ENCODE measurements at regions not wholly inside any gene's neighbourhood (a gene's known extent, or its start where the extent isn't known, plus 50 kb on each side); places are given as distances from the start of the nearest gene placed in this dataset.
"Not testable (repeated sequence)": the region's sequence is repeated elsewhere in the genome, so short reads cannot be mapped to it uniquely, and the experiment has no call there.

DNA sequence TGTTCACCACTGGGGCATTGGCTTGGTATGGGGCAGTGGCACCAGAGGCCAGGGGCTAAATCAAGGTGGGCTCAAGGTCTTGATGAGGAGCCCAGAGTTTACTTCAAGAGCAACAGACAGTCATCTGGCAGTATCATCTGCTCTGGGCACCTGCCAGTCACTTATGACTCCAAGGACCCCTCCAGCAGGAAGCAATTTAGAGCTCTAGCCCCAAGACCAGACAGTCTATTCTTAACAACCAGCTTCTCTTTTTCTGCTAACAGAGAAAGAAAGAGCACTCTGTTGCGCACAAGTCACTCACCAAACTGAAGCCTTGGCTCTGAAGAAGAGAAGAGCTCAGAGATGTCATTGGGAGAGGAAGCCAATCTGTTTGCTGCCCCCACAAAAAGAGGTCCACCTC is 309.2 kb downstream of the HS3ST1 start:
- DNase-seq: no peak

DNA sequence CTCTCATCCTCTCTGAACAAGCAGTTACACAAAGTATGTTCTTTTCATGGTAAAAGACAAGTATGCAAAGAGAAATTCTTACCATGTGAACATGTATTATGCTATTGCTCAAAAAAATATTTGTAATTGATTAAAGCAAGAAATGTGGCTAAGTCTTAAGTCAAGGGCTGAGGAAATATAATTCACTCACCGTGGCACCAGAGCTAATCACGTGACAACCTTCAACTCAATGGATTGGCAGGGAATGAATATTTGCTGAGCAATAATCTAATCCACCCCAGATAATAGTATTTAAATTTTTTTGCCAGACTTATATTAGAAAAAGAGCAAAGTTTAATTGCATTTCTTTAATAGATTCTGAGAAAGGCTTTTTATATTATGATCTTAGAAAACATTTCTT is 310.2 kb downstream of the HS3ST1 start:
- no peak for DNase-seq

DNA sequence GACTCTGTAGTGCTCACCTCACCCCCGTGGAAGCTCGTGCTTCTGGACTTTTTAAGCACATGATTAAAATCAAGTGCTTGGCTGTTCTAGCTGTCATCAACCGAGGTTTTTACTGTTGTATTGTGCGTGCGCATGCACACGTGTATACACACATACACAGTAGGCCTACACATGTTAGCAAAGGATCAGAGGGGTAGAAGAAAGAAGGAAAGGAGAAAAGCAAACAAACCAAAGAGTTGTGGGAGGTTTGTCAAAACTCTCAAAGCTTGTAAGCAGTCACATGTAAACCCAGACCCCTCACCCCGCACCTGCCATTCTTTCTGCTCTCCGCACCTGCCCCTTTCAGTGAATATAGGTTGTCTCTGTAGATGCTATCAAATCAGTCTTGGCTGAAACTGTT is 311.8 kb downstream of the HS3ST1 start:
- no peak for DNase-seq

DNA sequence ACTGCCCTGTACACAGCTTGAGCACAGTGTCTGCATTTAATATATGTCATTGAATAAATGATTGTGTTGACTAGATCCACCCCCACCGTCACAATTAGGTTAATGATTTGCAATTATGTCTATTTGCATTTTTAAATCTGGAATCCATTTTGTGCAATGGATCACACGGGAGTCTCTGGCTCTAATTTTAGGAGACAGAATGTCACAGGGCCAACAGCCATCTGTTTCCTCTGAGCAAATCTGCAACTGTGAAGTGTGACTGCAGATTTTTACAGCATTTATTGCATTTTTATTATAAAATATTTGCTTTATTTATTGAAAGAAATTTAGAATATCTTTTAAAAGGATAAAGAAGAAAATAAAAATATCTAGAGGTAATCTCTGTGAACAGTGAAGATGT is 316.8 kb downstream of the HS3ST1 start:
- DNase-seq: no peak

DNA sequence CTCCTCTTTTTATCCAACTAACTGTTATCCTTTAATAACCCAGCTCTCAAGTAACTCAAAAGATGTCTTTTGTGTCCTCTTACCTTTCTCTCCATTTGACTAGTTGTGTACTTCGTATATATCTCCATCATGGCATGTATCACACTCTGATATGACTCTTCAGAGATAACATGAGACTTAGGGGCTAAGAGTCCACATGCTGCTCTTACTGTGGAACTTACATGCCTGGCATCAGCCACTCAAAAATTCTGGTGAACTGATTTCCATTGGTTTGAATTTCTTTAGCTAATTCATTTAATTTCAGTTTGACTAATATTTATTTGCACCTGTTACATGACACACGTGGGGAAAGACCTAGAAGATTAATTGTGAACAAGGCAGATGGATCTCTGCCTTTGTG is 317.3 kb downstream of the HS3ST1 start:
- DNase-seq: no peak

DNA sequence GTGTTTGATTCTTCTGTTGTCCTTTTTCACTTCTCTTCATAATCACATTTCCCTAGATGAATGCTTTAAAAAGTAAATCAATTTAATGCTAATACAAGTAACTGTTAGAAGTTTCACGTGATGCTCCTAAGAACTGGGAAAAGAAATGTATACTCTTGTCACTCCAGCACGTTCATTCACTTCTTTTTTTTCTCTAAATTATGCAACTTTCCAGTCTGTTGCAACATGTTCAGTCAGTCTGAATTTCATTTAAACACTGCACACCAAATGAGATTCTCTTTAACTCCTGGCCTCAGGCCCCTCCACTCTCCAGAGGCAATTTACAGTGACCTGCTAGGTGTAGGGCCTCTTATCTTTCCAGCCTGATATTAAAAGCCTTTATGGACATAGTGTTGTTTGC is 321.9 kb downstream of the HS3ST1 start:
- no peak for DNase-seq

DNA sequence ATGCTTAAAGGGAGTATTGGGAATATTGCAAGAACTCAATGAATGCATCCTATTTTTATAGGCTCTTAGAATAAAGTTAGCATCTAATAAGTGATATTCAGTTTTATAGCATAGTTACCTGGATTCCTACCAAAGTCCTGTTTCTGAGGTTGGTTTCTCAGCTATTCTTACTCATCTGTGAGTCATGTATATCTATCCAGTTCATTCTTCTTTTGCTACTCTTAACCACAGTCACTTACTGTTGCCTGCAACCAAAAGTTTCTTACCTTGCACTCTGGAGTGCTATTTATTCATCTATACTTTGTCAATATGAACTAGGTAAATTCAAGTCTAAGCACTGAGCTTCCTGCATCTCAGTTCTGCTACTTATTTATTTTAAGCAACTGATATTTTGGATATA is 322.5 kb downstream of the HS3ST1 start:
- DNase-seq: no peak

DNA sequence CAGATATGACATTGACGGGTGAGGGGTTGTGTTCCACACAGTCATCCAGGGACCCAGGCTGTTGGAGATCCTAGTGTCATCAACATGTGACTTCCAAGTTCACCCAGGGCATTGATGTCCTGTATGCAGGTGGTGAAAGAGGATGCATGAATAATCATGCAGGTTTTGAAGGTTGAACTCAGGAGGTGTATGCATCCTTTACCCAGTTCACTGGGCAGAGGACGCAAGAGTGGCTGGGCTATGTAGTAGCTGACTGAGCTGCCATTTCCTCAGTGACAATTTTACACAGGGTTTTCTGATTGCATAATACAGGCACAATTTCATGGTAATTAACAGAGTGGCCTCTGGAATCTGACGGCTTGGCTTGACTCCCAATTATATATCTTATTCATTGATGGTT is 323.0 kb downstream of the HS3ST1 start:
- peak; percentile 4 for DNase-seq

DNA sequence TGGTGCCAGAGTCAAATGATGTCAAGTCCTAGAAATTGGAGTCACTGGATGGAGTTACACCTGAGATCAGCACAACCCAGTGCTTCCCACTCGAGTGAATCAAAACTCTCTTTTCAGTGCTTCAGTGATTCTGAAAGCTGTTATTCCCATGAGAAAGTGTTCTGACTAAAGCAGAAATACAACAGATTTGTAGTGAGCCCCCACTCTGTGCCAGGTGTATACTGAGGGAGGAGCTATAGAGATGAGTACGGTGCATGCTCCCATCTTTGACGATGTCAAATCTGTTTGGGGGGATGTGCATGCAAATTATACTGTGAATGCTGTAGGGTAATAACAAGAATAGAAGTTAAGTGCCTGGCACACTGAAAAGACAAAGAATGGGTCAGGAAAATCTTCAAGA is 330.2 kb downstream of the HS3ST1 start:
- DNase-seq: no peak

DNA sequence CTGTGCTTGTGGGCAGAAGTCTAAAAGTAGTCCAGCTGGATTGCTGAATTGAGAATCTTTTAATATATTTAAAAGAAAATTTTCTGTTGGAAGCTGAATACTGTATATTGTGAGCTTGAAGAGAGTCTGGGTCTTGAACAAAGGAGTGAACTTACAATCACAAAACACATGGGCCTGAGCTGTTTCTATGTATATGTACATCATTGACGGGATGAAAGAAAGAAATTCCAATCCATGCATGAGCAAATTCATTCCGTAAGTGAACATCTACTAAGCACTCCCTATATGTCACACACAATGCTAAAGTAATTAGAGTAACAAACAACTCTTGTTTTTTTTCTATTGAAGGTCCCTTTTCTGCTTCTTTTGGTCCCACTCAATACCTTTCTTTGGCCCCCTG is 331.0 kb downstream of the HS3ST1 start:
- no peak for DNase-seq

DNA sequence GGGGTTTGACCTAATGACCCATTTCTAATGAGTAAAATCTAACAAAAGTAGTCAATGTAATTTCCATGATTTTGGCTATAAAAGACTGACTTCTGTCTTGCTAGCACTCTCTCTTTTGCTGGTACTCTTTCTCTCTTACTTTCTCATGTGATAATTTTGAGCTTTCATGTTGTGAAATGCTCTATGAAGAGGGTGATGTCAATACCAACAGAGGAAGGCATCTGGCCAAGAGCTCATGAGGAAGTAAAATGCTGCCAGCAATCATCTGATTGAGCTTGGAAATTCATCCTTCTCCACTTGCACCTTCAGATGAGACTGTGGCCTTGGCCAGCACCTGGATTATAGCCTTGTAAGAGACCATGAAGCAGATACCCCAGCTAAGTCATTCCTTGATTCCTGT is 347.7 kb downstream of the HS3ST1 start:
- no peak for DNase-seq

DNA sequence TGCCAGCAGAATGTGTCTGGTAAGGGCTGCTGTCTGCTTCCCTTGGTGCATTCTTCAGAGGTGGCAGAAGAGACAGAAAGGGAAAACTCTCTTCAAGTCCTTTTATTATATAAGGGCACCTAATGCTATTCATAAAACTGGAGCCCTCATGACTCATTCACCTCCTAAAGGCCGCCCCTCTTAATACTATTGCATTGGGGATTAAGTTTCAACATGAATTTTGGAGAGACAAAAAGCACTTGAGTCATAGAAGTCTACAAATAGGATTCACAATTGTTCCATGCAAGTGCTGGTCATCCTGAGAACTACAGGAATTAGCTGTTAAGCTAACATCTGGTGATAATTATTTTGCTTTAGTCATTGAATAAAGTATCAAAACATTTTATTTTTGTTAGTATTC is 349.5 kb downstream of the HS3ST1 start:
- peak; percentile 9 for DNase-seq

DNA sequence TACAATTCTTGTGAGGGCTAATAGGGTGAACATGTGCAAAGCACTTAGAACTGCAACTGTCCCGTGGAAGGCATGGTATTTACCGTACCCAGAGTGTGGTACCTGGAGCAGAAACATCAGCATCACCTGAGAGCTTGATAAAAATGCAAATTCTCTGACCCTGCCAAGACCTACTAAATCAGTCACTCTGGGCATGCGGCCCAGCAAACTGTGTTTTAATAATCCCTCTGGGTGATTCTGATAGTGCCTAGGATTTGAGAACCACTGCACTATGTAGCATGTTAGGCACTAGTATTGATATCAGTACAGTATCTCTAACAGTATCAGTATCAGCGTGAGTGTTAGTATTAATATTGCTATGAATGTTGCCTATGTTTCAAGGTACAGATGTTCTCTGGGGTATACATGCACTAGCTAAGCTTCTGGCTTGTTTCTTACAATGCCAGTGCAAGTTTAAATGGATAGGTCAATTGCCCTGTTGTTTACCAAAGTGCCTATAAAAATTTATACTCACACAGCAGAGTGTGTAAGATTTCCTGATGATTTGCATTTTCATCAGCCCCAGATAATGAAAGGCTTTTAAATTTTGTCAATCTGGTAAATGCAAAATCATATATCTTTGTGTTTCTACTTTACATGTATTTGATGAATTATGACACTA is 354.0 kb downstream of the HS3ST1 start:
- DNase-seq: no peak

DNA sequence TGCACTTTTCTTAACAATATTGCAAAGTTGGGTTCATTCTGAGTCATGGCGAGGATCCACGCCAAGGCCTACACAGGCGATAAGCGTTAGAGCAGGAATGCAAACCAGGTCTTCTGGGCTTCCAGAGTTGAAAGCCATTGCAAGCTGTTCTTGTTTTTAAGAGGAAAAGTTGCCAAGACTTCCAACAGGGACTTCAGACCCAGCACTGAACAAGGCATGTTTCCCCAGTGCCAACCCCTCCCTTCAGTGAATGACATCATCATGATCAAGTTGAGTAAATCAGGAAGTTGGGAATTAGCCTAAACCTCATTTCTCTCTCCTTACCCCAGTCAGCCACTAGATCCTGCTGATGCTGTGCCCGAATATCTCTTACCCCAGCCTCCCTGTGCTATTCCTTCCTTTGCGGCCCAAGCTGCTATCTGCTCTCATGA is 355.1 kb downstream of the HS3ST1 start:
- DNase-seq: peak; percentile 36

DNA sequence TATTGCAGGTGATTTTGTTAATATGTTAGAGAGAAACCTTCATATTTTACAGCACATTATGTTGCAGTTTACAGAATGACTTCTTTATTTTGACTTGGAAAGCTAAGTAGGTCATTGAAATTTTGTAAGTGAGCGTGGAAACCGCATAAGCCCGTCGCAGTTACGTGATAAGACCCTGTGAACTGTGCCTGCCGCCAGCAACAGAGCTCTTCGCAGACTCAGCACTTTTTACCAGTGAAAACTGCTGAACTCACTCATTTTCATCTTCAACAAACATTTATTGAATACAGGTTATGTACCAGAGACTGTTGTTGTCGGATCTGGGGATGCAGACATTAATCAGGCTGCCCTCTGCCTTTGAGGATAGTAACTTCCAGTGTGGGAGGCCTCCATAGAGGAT is 355.7 kb downstream of the HS3ST1 start:
- DNase-seq: no peak

DNA sequence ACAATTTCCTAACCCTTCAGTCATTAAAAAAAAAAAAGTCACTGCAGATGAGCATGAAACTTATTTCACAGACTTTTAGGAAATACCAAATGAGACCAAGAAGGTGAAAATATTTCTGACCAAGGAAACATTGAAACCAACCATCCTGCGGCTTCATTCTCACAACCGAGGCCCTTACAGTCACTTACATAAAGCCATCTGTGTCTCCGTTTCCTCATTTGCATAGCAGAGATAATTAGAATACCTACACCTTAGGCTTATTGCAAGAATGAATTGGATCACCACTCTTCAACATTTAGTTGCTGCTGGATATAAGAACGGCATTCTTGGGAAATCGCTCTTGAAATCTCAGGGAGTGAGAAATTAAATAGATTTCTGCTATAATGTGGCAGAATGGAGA is 356.2 kb downstream of the HS3ST1 start:
- no peak for DNase-seq

DNA sequence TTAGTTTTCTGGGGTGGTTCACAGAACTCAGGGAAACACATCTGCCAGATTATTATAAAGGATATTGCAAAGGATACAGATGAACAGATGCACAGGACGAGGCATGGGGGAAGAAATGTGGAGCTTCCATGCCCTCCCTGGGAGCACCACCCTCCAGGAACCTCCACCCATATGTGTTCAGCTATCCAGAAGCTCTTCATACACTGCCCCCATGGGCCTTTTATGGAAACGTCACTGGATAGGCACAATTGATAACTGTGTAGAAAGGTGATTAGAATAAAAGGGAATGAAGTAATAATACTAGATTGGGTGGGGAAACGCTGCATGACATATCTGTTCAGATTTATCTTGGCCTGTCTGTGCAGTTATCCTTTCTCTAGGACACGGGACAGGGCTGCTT is 357.9 kb downstream of the HS3ST1 start:
- no peak for DNase-seq

DNA sequence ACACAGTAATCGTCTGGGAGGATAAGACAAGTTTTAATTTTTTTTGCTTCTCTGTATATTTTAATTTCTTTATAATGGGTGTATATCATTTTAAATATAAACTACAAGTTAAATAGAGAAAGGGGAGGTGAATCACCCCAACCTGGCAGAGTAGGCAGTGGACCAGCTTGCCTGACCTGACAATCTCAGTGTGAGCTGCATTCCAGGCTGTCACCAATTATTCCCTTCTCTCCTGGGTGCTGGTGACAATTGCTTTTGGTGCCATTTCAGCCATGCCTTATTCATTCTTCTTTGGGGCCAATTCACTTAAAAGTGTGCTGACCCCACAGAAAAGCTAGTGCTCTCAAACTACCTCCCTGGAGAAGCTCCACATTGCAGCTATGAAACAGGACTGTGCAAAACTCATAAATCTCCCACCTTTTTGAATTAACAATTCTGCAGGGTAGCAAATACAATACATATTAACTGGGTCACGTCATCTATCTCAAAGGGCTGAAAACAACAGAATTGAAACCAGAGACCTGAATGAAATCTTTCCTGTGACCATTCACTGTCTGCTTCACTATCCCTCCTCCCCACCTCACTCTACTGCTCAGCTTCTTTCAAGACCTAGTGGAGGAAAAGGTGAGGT is 359.0 kb downstream of the HS3ST1 start:
- no peak for DNase-seq

DNA sequence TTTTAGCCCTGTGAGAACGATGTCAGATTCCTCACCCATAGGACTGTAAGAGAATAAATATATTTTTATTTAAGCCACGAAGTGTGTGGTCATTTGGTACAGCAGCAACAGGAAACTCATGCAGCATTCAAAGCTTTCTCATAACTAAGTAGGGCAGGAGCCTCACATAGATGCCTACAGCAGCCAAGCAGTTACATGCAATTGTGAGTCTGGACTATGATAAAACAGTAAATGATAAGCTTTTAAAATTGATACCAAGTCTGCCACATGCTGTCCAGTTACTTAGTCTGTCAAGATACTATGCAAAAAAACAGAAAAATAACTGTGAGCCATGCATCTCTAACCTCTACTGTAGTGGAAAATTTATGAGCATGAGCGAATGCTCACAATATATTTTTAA is 359.6 kb downstream of the HS3ST1 start:
- no peak for DNase-seq

DNA sequence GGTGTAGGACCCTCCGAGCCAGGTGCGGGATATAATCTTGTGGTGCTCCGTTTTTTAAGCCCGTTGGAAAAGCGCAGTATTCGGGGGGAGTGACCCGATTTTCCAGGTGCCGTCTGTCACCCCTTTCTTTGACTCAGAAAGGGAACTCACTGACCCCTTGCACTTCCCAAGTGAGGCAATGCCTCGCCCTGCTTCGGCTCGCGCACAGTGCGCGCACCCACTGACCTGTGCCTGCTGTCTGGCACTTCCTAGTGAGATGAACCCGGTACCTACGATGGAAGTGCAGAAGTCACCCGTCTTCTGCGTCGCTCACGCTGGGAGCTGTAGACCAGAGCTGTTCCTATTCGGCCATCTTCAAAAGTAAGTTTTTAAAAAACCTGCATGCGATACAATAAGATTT is 362.1 kb downstream of the HS3ST1 start:
- DNase-seq: not testable (repeated sequence)

DNA sequence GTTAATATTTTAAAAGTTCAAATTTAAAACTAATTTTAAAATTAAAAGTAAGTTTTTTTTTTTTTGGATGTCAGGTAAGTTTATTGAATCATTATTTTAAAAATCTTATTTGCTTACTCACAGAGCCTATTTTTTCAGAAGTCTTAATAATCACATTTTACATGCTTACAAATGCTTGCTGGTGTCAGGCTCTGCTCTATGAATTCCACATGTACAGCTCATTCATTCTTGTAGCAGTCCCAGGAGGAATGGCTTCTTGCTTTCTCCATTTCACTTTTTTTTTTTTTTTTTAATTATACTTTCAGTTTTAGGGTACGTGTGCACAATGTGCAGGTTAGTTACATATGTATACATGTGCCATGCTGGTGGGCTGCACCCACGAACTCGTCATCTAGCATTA is 368.1 kb downstream of the HS3ST1 start:
- not testable (repeated sequence) for DNase-seq

DNA sequence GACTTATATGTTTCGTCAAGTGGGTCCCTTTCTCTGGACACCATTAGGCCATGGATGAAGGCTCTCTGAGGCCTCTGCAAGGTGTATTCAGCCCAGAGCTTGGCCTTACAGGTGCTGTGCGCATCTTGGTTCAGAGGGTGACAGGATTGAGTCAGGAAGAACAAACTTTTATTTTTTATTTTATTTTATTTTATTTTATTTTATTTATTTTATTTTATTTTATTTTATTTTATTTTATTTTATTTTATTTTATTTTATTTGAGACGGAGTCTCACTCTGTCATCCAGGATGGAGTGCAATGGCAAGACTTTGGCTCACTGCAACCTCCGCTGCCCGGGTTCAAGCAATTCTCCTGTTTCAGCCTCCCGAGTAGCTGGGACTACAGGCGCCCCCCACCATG is 370.4 kb upstream of the CLNK start:
- DNase-seq: not testable (repeated sequence)

DNA sequence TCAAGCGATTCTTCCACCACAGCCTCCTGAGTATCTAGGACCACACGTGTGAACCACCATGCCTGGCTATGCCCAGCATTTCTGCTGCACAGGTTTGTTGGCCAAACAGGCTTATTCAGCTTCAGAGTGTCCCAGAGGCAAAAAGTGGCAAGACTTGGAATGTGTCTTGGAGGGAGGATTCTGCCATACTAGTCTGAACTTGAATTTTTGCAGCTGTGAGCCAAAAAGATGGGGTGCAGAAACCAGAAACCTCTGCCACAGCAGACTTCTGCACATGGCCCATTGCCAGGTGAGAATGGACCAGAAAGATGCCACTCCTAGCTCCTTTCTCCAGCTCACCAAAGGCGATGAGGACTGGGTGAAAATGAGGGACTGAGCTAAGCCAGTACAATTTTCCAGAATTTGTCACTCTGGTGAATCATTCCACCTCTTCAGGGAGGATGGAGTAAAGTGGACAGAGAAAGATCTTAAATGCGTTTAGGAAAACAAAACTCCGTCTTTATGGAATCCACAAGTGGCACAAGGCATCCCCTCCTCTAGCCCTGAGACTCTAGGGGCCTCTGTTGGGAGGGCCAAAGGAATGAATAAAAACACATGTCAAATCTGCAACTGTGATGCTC is 369.1 kb upstream of the CLNK start:
- DNase-seq: no peak

DNA sequence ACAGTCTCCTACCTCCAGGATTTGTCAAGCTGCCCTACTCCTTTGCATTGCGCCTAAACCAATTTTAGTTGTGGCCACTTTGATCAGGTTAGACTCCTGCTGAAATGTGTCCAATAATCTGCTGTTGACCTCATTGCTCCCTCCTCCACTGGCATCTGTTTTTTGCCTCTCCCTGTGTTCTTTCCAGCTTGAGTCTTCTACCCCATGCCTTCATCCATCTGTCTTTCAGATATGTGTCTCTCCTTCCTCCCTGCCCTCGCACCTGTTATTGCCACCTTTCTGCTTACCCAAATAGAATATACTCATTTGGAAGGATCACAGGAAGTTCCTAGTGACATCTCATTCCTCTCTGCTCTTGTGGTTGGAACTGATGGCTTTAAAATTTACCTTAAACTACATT is 366.6 kb upstream of the CLNK start:
- DNase-seq: no peak

DNA sequence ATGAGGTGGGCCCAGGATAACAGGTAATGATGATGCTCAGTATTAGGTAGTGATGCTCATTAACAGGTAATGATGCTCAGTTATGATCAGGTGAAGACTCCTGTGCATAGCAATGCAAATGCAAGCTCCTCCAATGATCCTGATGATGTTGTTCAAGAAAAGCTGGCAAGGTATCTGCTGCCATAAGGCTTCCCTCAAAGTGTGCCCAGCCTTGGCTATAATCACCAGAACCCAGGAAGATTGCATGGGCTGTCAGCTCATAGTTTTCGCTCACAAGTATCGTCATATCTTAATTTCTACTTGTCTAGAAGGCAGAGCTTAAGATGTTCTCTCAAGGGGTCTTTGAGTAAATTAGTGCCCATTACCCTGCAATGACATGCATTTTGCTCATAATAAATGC is 366.2 kb upstream of the CLNK start:
- no peak for DNase-seq

Data from T1000 (cell line).